ENCODE measurements at regions not wholly inside any gene's neighbourhood (a gene's known extent, or its start where the extent isn't known, plus 50 kb on each side); places are given as distances from the start of the nearest gene placed in this dataset.

DNA sequence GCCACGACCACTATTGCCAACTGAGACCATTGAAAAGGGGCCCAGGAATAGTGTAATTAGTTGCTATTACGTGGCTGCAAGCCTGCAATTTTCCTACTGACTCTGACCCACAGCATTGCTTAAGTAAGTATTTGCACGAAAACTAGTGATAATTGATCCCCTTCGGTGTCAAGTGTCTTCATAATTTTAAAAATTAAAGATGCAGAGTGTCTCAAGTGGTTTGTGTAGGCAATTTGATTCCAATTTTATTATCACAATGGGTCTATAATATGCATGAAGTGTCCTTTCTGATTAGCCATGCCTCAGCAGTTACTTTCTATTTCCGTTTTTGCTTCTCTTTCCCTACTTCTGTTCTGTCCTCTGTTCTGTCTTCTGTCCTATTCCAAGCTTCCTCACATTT is 259.2 kb downstream of the C3orf38 start:
- Histone ChIP-seq H3K4me1 (ENCODE audit: control insufficient read depth in 1 of 2, insufficient read depth in 2 of 2, low read length in 2 of 2) (no peaks in the 10 kb centered on the region), H2BK12ac (ENCODE audit: low read length) (no peak overlapping the region), H4K91ac (ENCODE audit: low read depth, low read length) (no peak overlapping the region), H3K4ac (ENCODE audit: low read depth, low read length) (no peak overlapping the region), H3K14ac (ENCODE audit: low read length) (no peak overlapping the region), H4K8ac (ENCODE audit: low read depth, low read length) (no peak overlapping the region), H3K9me3 (ENCODE audit: insufficient read depth, low read depth, low read length) (no peaks in the 10 kb centered on the region), H2BK120ac (ENCODE audit: insufficient read depth, low read length, poor library complexity) (no peak overlapping the region), H3K9ac (ENCODE audit: low read length) (no peak overlapping the region), H3K36me3 (ENCODE audit: control insufficient read depth in 1 of 2, insufficient read depth in 2 of 2, low read length in 2 of 2) (no peaks in the 10 kb centered on the region), H3K4me2 (ENCODE audit: low read length) (no peak overlapping the region), H3K79me2 (ENCODE audit: control insufficient read depth, insufficient read depth, low read length, poor library complexity) (no peaks in the 10 kb centered on the region), H3K18ac (ENCODE audit: low read length) (no peak overlapping the region), H2AK5ac (ENCODE audit: low read length) (no peak overlapping the region), H3K27ac (ENCODE audit: low read depth, low read length) (no peak overlapping the region), H2AFZ (ENCODE audit: insufficient read depth, low read length, poor library complexity) (no peak overlapping the region), H3K27me3 (ENCODE audit: insufficient read depth, low read length) (no peaks in the 10 kb centered on the region), H3K23ac (ENCODE audit: low read length) (no peak overlapping the region), H3K79me1 (ENCODE audit: low read length) (no peaks in the 10 kb centered on the region), H4K12ac (ENCODE audit: low read depth, low read length) (no peak overlapping the region), H3K4me3 (ENCODE audit: low read depth, low read length) (no peak overlapping the region), H2BK5ac (ENCODE audit: low read depth, low read length, poor library complexity) (no peak overlapping the region)
- DNase-seq, result no peak
- no CpG with 5 or more reads among the region's 5 CpGs for WGBS (ENCODE audit: extremely low coverage, insufficient coverage, insufficient read length)

DNA sequence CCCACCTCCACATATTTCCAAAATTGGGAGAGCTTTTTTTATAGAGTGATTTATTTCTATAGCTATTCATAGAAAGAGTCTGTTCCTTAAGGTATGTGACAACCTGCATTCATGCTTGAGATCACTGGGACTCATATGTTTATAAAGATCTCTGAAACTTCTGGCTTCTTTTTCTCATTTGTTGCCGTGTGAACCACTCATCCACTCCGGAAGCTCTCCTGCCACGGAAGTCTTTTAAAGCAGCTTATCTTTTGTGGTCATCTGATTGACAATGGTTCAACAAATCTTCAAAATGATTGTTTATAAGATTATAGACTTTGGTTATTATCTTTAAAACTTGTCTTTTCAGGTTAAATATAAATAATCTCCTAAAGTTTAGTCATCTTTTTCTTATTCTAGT is 260.5 kb downstream of the C3orf38 start:
- Histone ChIP-seq H4K12ac (ENCODE audit: low read depth, low read length) (no peak overlapping the region), H3K4me2 (ENCODE audit: low read length) (no peak overlapping the region)

DNA sequence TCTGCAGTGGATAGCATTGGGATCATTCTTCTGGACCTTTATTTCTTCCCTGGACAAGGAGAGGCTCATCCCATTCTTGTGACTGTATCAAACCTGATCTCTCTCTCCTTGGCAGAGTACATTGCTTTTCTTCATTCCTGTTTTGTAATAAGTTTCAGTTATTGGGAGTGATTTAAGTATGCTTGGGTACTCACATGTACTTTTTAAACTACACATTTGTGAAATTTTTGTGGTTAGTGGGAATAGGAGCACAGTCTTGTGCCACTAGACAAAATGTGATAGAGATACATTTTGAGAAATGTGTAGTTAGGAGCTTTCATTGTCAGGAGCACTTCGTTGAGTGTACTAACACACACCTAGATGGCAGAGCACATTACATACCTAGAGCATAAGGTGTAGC is 262.6 kb downstream of the C3orf38 start:
- H3K27ac ChIP-seq (ENCODE audit: low read depth, low read length), result no peak overlapping the region
- no peaks in the 10 kb centered on the region for H3K36me3 ChIP-seq (ENCODE audit: control insufficient read depth in 1 of 2, insufficient read depth in 2 of 2, low read length in 2 of 2)
- no peak overlapping the region for H2BK120ac ChIP-seq (ENCODE audit: insufficient read depth, low read length, poor library complexity)
- no peaks in the 10 kb centered on the region for H3K4me1 ChIP-seq (ENCODE audit: control insufficient read depth in 1 of 2, insufficient read depth in 2 of 2, low read length in 2 of 2)
- H3K4ac ChIP-seq (ENCODE audit: low read depth, low read length), result no peak overlapping the region
- no peaks in the 10 kb centered on the region for H3K79me2 ChIP-seq (ENCODE audit: control insufficient read depth, insufficient read depth, low read length, poor library complexity)
- no peak overlapping the region for H3K4me2 ChIP-seq (ENCODE audit: low read length)
- no peak overlapping the region for H2AFZ ChIP-seq (ENCODE audit: insufficient read depth, low read length, poor library complexity)
- no peak for DNase-seq
- no peaks in the 10 kb centered on the region for H3K27me3 ChIP-seq (ENCODE audit: insufficient read depth, low read length)
- H3K23ac ChIP-seq (ENCODE audit: low read length), result no peak overlapping the region
- no peak overlapping the region for H3K14ac ChIP-seq (ENCODE audit: low read length)
- H3K9me3 ChIP-seq (ENCODE audit: insufficient read depth, low read depth, low read length), result no peaks in the 10 kb centered on the region
- no peak overlapping the region for H2AK5ac ChIP-seq (ENCODE audit: low read length)
- no peaks in the 10 kb centered on the region for H3K79me1 ChIP-seq (ENCODE audit: low read length)
- no peak overlapping the region for H3K18ac ChIP-seq (ENCODE audit: low read length)
- no peak overlapping the region for H2BK5ac ChIP-seq (ENCODE audit: low read depth, low read length, poor library complexity)
- no peak overlapping the region for H4K91ac ChIP-seq (ENCODE audit: low read depth, low read length)
- H4K12ac ChIP-seq (ENCODE audit: low read depth, low read length), result no peak overlapping the region
- H2BK12ac ChIP-seq (ENCODE audit: low read length), result no peak overlapping the region
- H3K9ac ChIP-seq (ENCODE audit: low read length), result no peak overlapping the region
- H3K4me3 ChIP-seq (ENCODE audit: low read depth, low read length), result no peak overlapping the region
- no peak overlapping the region for H4K8ac ChIP-seq (ENCODE audit: low read depth, low read length)
- WGBS (ENCODE audit: extremely low coverage, insufficient coverage, insufficient read length), result no CpG with 5 or more reads among the region's 1 CpG

More for the DNA sequence above, 260.5 kb downstream of the C3orf38 start:
- Histone ChIP-seq H3K14ac (ENCODE audit: low read length) (no peak overlapping the region), H3K36me3 (ENCODE audit: control insufficient read depth in 1 of 2, insufficient read depth in 2 of 2, low read length in 2 of 2) (no peaks in the 10 kb centered on the region), H2AFZ (ENCODE audit: insufficient read depth, low read length, poor library complexity) (no peak overlapping the region), H3K23ac (ENCODE audit: low read length) (no peak overlapping the region), H3K79me2 (ENCODE audit: control insufficient read depth, insufficient read depth, low read length, poor library complexity) (no peaks in the 10 kb centered on the region), H3K4ac (ENCODE audit: low read depth, low read length) (no peak overlapping the region), H4K91ac (ENCODE audit: low read depth, low read length) (no peak overlapping the region), H3K9me3 (ENCODE audit: insufficient read depth, low read depth, low read length) (no peaks in the 10 kb centered on the region), H3K79me1 (ENCODE audit: low read length) (no peaks in the 10 kb centered on the region), H4K8ac (ENCODE audit: low read depth, low read length) (no peak overlapping the region), H3K18ac (ENCODE audit: low read length) (no peak overlapping the region), H2BK12ac (ENCODE audit: low read length) (no peak overlapping the region), H2BK5ac (ENCODE audit: low read depth, low read length, poor library complexity) (no peak overlapping the region), H2BK120ac (ENCODE audit: insufficient read depth, low read length, poor library complexity) (no peak overlapping the region), H2AK5ac (ENCODE audit: low read length) (no peak overlapping the region), H3K27ac (ENCODE audit: low read depth, low read length) (no peak overlapping the region), H3K9ac (ENCODE audit: low read length) (no peak overlapping the region), H3K4me3 (ENCODE audit: low read depth, low read length) (no peak overlapping the region), H3K4me1 (ENCODE audit: control insufficient read depth in 1 of 2, insufficient read depth in 2 of 2, low read length in 2 of 2) (no peaks in the 10 kb centered on the region), H3K27me3 (ENCODE audit: insufficient read depth, low read length) (no peaks in the 10 kb centered on the region)
- no CpG with 5 or more reads among the region's 3 CpGs for WGBS (ENCODE audit: extremely low coverage, insufficient coverage, insufficient read length)
- DNase-seq, result no peak

DNA sequence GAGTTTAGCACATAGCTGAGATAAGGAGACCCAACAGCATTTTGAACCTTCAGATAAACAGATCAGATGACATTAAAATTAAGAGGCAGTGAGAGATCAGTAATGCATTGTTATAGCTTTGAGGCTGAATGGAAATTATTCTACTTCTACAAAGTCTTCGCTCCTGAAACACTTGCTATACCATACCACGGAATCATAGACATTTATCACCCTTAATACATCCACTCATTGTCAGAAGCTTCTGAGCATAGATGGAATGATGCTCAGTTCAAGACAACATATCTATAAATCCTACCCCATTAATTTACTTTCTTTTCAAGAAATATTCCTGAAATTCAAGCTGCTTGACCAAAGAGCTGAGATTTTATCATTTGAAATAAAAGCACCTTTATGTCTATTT is 266.7 kb downstream of the C3orf38 start:
- H4K8ac ChIP-seq (ENCODE audit: low read depth, low read length), result no peak overlapping the region
- H3K14ac ChIP-seq (ENCODE audit: low read length), result no peak overlapping the region
- H2AFZ ChIP-seq (ENCODE audit: insufficient read depth, low read length, poor library complexity), result no peak overlapping the region
- no peak overlapping the region for H3K4ac ChIP-seq (ENCODE audit: low read depth, low read length)
- no peak overlapping the region for H3K23ac ChIP-seq (ENCODE audit: low read length)
- H3K79me1 ChIP-seq (ENCODE audit: low read length), result no peaks in the 10 kb centered on the region
- DNase-seq, result no peak
- H4K91ac ChIP-seq (ENCODE audit: low read depth, low read length), result no peak overlapping the region
- H4K12ac ChIP-seq (ENCODE audit: low read depth, low read length), result no peak overlapping the region
- no peak overlapping the region for H2BK120ac ChIP-seq (ENCODE audit: insufficient read depth, low read length, poor library complexity)
- no peak overlapping the region for H2BK5ac ChIP-seq (ENCODE audit: low read depth, low read length, poor library complexity)
- no peak overlapping the region for H3K4me3 ChIP-seq (ENCODE audit: low read depth, low read length)
- no peak overlapping the region for H3K18ac ChIP-seq (ENCODE audit: low read length)
- no peak overlapping the region for H3K9ac ChIP-seq (ENCODE audit: low read length)
- H3K9me3 ChIP-seq (ENCODE audit: insufficient read depth, low read depth, low read length), result no peaks in the 10 kb centered on the region
- H3K27me3 ChIP-seq (ENCODE audit: insufficient read depth, low read length), result no peaks in the 10 kb centered on the region
- no peaks in the 10 kb centered on the region for H3K36me3 ChIP-seq (ENCODE audit: control insufficient read depth in 1 of 2, insufficient read depth in 2 of 2, low read length in 2 of 2)
- H2BK12ac ChIP-seq (ENCODE audit: low read length), result no peak overlapping the region
- no peak overlapping the region for H3K4me2 ChIP-seq (ENCODE audit: low read length)
- H3K79me2 ChIP-seq (ENCODE audit: control insufficient read depth, insufficient read depth, low read length, poor library complexity), result no peaks in the 10 kb centered on the region
- no peak overlapping the region for H2AK5ac ChIP-seq (ENCODE audit: low read length)
- WGBS (ENCODE audit: extremely low coverage, insufficient coverage, insufficient read length), result no CpG with 5 or more reads among the region's 2 CpGs
- no peak overlapping the region for H3K27ac ChIP-seq (ENCODE audit: low read depth, low read length)
- H3K4me1 ChIP-seq (ENCODE audit: control insufficient read depth in 1 of 2, insufficient read depth in 2 of 2, low read length in 2 of 2), result no peaks in the 10 kb centered on the region

Data from trophoblast cell (in vitro differentiated cells and primary cell).